ENCODE measurements at regions not wholly inside any gene's neighbourhood (a gene's known extent, or its start where the extent isn't known, plus 50 kb on each side); places are given as distances from the start of the nearest gene placed in this dataset.
A peak's percentile ranks its signal among the peaks of the same experiment; 100 is the strongest.

GRCh38 chr17:77548967-77549366 is 408.2 kb downstream of the SEC14L1 start:
- H3K14ac ChIP-seq (ENCODE audit: insufficient read length), result no peak overlapping the region
- H3K4me1 ChIP-seq (replicated peaks in 1 of 4; ENCODE audit: control insufficient read depth in 3 of 4, insufficient read depth in 4 of 4, low read length in 3 of 4), result peaks cover 2 to 15% (median 8%) of the 10 kb centered on the region in 4 experiments; a peak in 6 of 7 replicates
- H2AFZ ChIP-seq (ENCODE audit: low read length), result no peak overlapping the region
- no peaks in the 10 kb centered on the region for H4K20me1 ChIP-seq (replicated peaks in 1 of 2; ENCODE audit: control insufficient read depth in 1 of 2, insufficient read depth in 2 of 2, low read length in 2 of 2)
- peaks cover 0 to 2% (median 0%) of the 10 kb centered on the region in 4 experiments; a peak in 1 of 7 replicates for H3K27me3 ChIP-seq (replicated peaks in 1 of 4; ENCODE audit: control insufficient read depth in 3 of 4, extremely low read depth in 1 of 4, insufficient read depth in 3 of 4, low read length in 3 of 4)
- no peak for FAIRE-seq
- DNase-seq (ENCODE audit: low read depth in 1 of 2, low spot score in 2 of 2), result no peak
- H3K23ac ChIP-seq (ENCODE audit: insufficient read length), result no peak overlapping the region
- no peak overlapping the region for H2BK12ac ChIP-seq (ENCODE audit: low read depth, low read length)
- H2BK15ac ChIP-seq (ENCODE audit: low read length), result no peak overlapping the region
- no peaks in the 10 kb centered on the region for H3K79me1 ChIP-seq (ENCODE audit: low read depth, low read length)
- H3K4me2 ChIP-seq (ENCODE audit: insufficient read depth in 1 of 2, low read depth in 2 of 2, low read length in 2 of 2), result no peak overlapping the region
- no peak overlapping the region for H3K27ac ChIP-seq (ENCODE audit: low read depth, low read length)
- H3K9me3 ChIP-seq (ENCODE audit: insufficient read depth in 2 of 2, low read depth in 1 of 2, low read length in 1 of 2), result no peaks in the 10 kb centered on the region
- H2BK120ac ChIP-seq (replicated peaks; ENCODE audit: low read depth, low read length), result no peak overlapping the region
- no peak overlapping the region for H4K91ac ChIP-seq (replicated peaks; ENCODE audit: insufficient read length, low read length)
- no peak overlapping the region for H4K5ac ChIP-seq (ENCODE audit: insufficient read length, low read depth, low read length)
- no peaks in the 10 kb centered on the region for H3K23me2 ChIP-seq (ENCODE audit: low read depth, low read length)
- H3K79me2 ChIP-seq (ENCODE audit: control insufficient read depth in 1 of 2, insufficient read depth in 2 of 2, low read length in 2 of 2), result no peaks in the 10 kb centered on the region
- WGBS, 2 experiments (ENCODE audit: extremely low coverage in 1 of 2, insufficient coverage in 1 of 2, insufficient read length in 1 of 2, insufficient replicate concordance in 2 of 2, low coverage in 1 of 2, low lambda C conversion rate in 2 of 2, missing lambda C conversion rate in 1 of 2), result 82% methylated on average over 5 of the region's 5 CpGs; no CpG with 5 or more reads in 1 of the 2 experiments
- no peaks in the 10 kb centered on the region for H3K36me3 ChIP-seq (ENCODE audit: control insufficient read depth in 2 of 4, insufficient read depth in 4 of 4, low read length in 3 of 4)
- H3K9ac ChIP-seq (replicated peaks in 1 of 4; ENCODE audit: extremely low read depth in 1 of 4, low read depth in 3 of 4, low read length in 3 of 4), result no peak overlapping the region
- H4K8ac ChIP-seq (ENCODE audit: extremely low read depth, insufficient read depth, low read length), result no peak overlapping the region
- CTCF ChIA-PET (ENCODE audit: partially characterized antibody), result interaction anchor here (1.2 to 3.0 kb wide), 2 partner anchors 14 to 119 kb away, joined by 3 to 9 read pairs; no protein-coding TSS in a partner anchor
- H2BK20ac ChIP-seq (ENCODE audit: low read length), result no peak overlapping the region
- H2AK5ac ChIP-seq (ENCODE audit: low read depth, low read length), result no peak overlapping the region
- POLR2A ChIA-PET (ENCODE audit: partially characterized antibody), result interaction anchor here (0.6 to 1.7 kb wide), 2 partner anchors 83 to 410 kb away, joined by 3 read pairs; partner anchors contain the start of gene TNRC6C
- no peak overlapping the region for H3K4ac ChIP-seq (replicated peaks; ENCODE audit: insufficient read length, low read depth, low read length)
- H3K4me3 ChIP-seq (ENCODE audit: extremely low read depth in 1 of 4, insufficient read depth in 2 of 4, low read depth in 3 of 4, low read length in 4 of 4), result no peak overlapping the region
- TF ChIP-seq RFX5 (IDR thresholded peaks at IDR 0.05; ENCODE audit: borderline replicate concordance, low read depth, low read length), result no peak
- no peak for TF ChIP-seq CREB1 (IDR thresholded peaks at IDR 0.05)
- TF ChIP-seq BACH1 (IDR thresholded peaks at IDR 0.05; ENCODE audit: low read length), result no peak
- TF ChIP-seq, protein P1, sequence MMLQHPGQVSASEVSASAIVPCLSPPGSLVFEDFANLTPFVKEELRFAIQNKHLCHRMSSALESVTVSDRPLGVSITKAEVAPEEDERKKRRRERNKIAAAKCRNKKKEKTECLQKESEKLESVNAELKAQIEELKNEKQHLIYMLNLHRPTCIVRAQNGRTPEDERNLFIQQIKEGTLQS (IDR thresholded peaks at IDR 0.05; ENCODE audit: insufficient read depth, low read depth, low read length), result no peak
- H3K18ac ChIP-seq (ENCODE audit: extremely low read depth, low read length), result no peak overlapping the region
- H3K56ac ChIP-seq (replicated peaks; ENCODE audit: insufficient read length, low read depth, low read length), result no peak overlapping the region
- 0 out of 2 replicates have a peak overlapping the region, but pooled peaks have one; percentile 24 for H2BK5ac ChIP-seq (ENCODE audit: low read depth, low read length)
